PC-3 (cell line): ENCODE measurements at regions not wholly inside any gene's neighbourhood (a gene's known extent, or its start where the extent isn't known, plus 50 kb on each side); places are given as distances from the start of the nearest gene placed in this dataset.
A peak's percentile ranks its signal among the peaks of the same experiment; 100 is the strongest.

Source experiments
- ATAC-seq: fragments of 200-7000 bp; cut with Tn5 transposase; 2 replicates; pipeline ENCODE4 v1.9.1; 2020; ENCODE audit warnings: mild to moderate bottlenecking, moderate library complexity
- BruUV-seq: library from RNA; stranded (reverse); fragments of 400-500 nt; replicated peaks from 2 replicates; lab custom pipeline; 2021; lab: Mats Ljungman, UMichigan
- CTCF ChIA-PET: fragments of 300-600 bp; sonication (Branson Sonifier 250); formaldehyde crosslinking; loops from one replicate; lab custom pipeline; 2022; ENCODE audit warnings: antibody characterized with exemption; lab: Charles Lee
- POLR2A ChIA-PET: fragments of 300-600 bp; sonication (Branson Sonifier 250); formaldehyde crosslinking; loops from one replicate; lab custom pipeline; 2022; ENCODE audit warnings: antibody characterized with exemption; ENCODE audit not compliant: unreplicated experiment; lab: Charles Lee
- DNase-seq: peaks from one replicate; pipeline ENCODE4 v3.0.0-alpha.2; 2015
- H2AFZ ChIP-seq: fragments of 300-600 bp; sonication (generic); 2 replicates; pipeline ENCODE4 v1.6.0; 2016; ENCODE audit warnings: antibody characterized with exemption, low read length
- H3F3A ChIP-seq: fragments of 300-600 bp; sonication (generic); one replicate; pipeline ENCODE4 v1.6.0; 2017; ENCODE audit warnings: antibody characterized with exemption, low read length, control low read depth, mild to moderate bottlenecking; ENCODE audit not compliant: unreplicated experiment
- H3K27ac ChIP-seq: fragments of 300-600 bp; sonication (generic); 2 replicates; pipeline ENCODE4 v1.5.1; 2016; ENCODE audit warnings: mild to moderate bottlenecking, low read length
- H3K27me3 ChIP-seq: fragments of 300-600 bp; sonication (generic); 2 replicates; pipeline ENCODE4 v1.6.1; 2016; ENCODE audit warnings: low read length, mixed read lengths
- H3K36me3 ChIP-seq: fragments of 300-600 bp; sonication (generic); 2 replicates; pipeline ENCODE4 v1.6.1; 2016; ENCODE audit warnings: low read depth, mixed run types, low read length, mixed read lengths
- H3K4me1 ChIP-seq: fragments of 300-600 bp; sonication (generic); 2 replicates; pipeline ENCODE4 v1.5.1; 2016; ENCODE audit warnings: low read length; ENCODE audit not compliant: insufficient read depth
- H3K4me2 ChIP-seq: fragments of 300-600 bp; sonication (generic); 2 replicates; pipeline ENCODE4 v1.6.0; 2016; ENCODE audit warnings: low read length
- H3K4me3 ChIP-seq: fragments of 300-600 bp; sonication (generic); 2 replicates; pipeline ENCODE4 v1.5.1; 2016; ENCODE audit warnings: mild to moderate bottlenecking, low read length, mixed read lengths
- H3K79me2 ChIP-seq: fragments of 300-600 bp; sonication (generic); 2 replicates; pipeline ENCODE4 v1.6.1; 2017; ENCODE audit warnings: low read length, mixed read lengths
- H3K9ac ChIP-seq: fragments of 300-600 bp; sonication (generic); 2 replicates; pipeline ENCODE4 v1.6.0; 2016; ENCODE audit warnings: mild to moderate bottlenecking, low read length
- H3K9me2 ChIP-seq: fragments of 300-600 bp; sonication (generic); replicated peaks from 2 replicates; pipeline ENCODE4 v1.6.1; 2016; ENCODE audit warnings: mixed run types, low read length, mixed read lengths
- H3K9me3 ChIP-seq: fragments of 300-600 bp; sonication (generic); 2 replicates; pipeline ENCODE4 v1.6.1; 2016; ENCODE audit warnings: low read length, mixed read lengths
- H4K20me1 ChIP-seq: fragments of 300-600 bp; sonication (generic); 2 replicates; pipeline ENCODE4 v1.6.1; 2016; ENCODE audit warnings: low read length, mixed read lengths
- CTCF ChIP-seq: fragments of 300-600 bp; sonication (generic); conservative IDR thresholded peaks from 2 replicates; pipeline ENCODE4 v1.5.1; 2017; ENCODE audit warnings: antibody characterized with exemption, low read depth, mild to moderate bottlenecking, low read length
- EZH2 ChIP-seq: fragments of 300-600 bp; sonication (generic); IDR thresholded peaks from one replicate; pipeline ENCODE4 v1.6.1; 2017; ENCODE audit warnings: antibody characterized with exemption, mild to moderate bottlenecking, low read length; ENCODE audit not compliant: unreplicated experiment
- EZH2phosphoT487 ChIP-seq: fragments of 300-600 bp; sonication (generic); IDR thresholded peaks from 2 replicates; pipeline ENCODE4 v1.6.1; 2018; ENCODE audit warnings: mild to moderate bottlenecking, antibody characterized with exemption, low read length, borderline replicate concordance
- intact Hi-C: fragments of 100-400 bp; cut with micrococcal nuclease; formaldehyde crosslinking; loops from 2 replicates; pipeline ENCODE4 v1.9.0; 2023

- Histone ChIP-seq H3K4me3 (no peak overlapping the region), H3K36me3 (no peaks in the 10 kb centered on the region), H3F3A (no peaks in the 10 kb centered on the region), H2AFZ (no peak overlapping the region), H3K79me2 (no peaks in the 10 kb centered on the region), H3K27ac (no peak overlapping the region), H3K9me3 (no peaks in the 10 kb centered on the region), H3K9ac (no peak overlapping the region), H3K4me2 (no peak overlapping the region), H4K20me1 (no peaks in the 10 kb centered on the region), H3K4me1 (no peaks in the 10 kb centered on the region), H3K9me2 (no peaks in the 10 kb centered on the region), H3K27me3 (0 out of 2 replicates have a peak, but pooled peaks cover 9% of the 10 kb centered on the region)
- ATAC-seq (peak; percentile 51; the same call in 1 of the 2 replicates), DNase-seq (peak; percentile 52)
- ChIA-PET POLR2A (no interaction called here), CTCF (no interaction called here)
- no peak for TF ChIP-seq EZH2
- TF ChIP-seq EZH2phosphoT487 = no peak
- TF ChIP-seq CTCF = peak; percentile 61
- no TSS peak for BruUV-seq
- intact Hi-C loops = no loop called here
These were observed 66.0 kb upstream of the ZNF423 start for GRCh38 chr16:49921791-49922456.

- Histone ChIP-seq H3F3A (no peaks in the 10 kb centered on the region), H3K79me2 (no peaks in the 10 kb centered on the region), H3K4me2 (no peak overlapping the region), H3K9me3 (no peaks in the 10 kb centered on the region), H3K27ac (no peak overlapping the region), H3K9ac (no peak overlapping the region), H3K4me3 (no peak overlapping the region), H4K20me1 (no peaks in the 10 kb centered on the region), H3K27me3 (0 out of 2 replicates have a peak, but pooled peaks cover 9% of the 10 kb centered on the region), H3K9me2 (no peaks in the 10 kb centered on the region), H2AFZ (no peak overlapping the region), H3K36me3 (no peaks in the 10 kb centered on the region), H3K4me1 (no peaks in the 10 kb centered on the region)
- ATAC-seq (no peak), DNase-seq (no peak)
- intact Hi-C loops = no loop called here
- ChIA-PET POLR2A (no interaction called here), CTCF (no interaction called here)
- no TSS peak for BruUV-seq
- TF ChIP-seq EZH2 = no peak
- no peak for TF ChIP-seq CTCF
- TF ChIP-seq EZH2phosphoT487 = no peak
These were observed 67.5 kb upstream of the ZNF423 start for GRCh38 chr16:49923411-49923810.

- BruUV-seq = no TSS peak
- H3K36me3 ChIP-seq = no peaks in the 10 kb centered on the region
- H2AFZ ChIP-seq = no peak overlapping the region
- H3F3A ChIP-seq = no peaks in the 10 kb centered on the region
- H3K4me3 ChIP-seq = no peak overlapping the region
- intact Hi-C loops = no loop called here
- no peaks in the 10 kb centered on the region for H3K9me3 ChIP-seq
- no peaks in the 10 kb centered on the region for H3K79me2 ChIP-seq
- H3K27ac ChIP-seq = no peak overlapping the region
- H3K27me3 ChIP-seq = 0 out of 2 replicates have a peak, but pooled peaks cover 9% of the 10 kb centered on the region
- CTCF ChIA-PET = no interaction called here
- no peaks in the 10 kb centered on the region for H3K4me1 ChIP-seq
- no peak overlapping the region for H3K9ac ChIP-seq
- no peaks in the 10 kb centered on the region for H4K20me1 ChIP-seq
- POLR2A ChIA-PET = no interaction called here
- H3K4me2 ChIP-seq = no peak overlapping the region
- H3K9me2 ChIP-seq = no peaks in the 10 kb centered on the region
- DNase-seq = peak; percentile 4
- TF ChIP-seq EZH2 = no peak
- no peak for TF ChIP-seq CTCF
- no peak for ATAC-seq
These were observed 68.2 kb upstream of the ZNF423 start for GRCh38 chr16:49924078-49924477.
